ENCODE measurements at regions not wholly inside any gene's neighbourhood (a gene's known extent, or its start where the extent isn't known, plus 50 kb on each side); places are given as distances from the start of the nearest gene placed in this dataset.
A peak's percentile ranks its signal among the peaks of the same experiment; 100 is the strongest.
"Not testable (repeated sequence)": the region's sequence is repeated elsewhere in the genome, so short reads cannot be mapped to it uniquely, and the experiment has no call there.

GRCh38 chr16:21534561-21534960 is 64.8 kb upstream of the METTL9 start:
- not testable (repeated sequence) for DNase-seq
- ATAC-seq = peak; percentile 60

GRCh38 chr16:21535201-21535600 is 64.2 kb upstream of the METTL9 start:
- DNase-seq, ATAC-seq: not testable (repeated sequence)

GRCh38 chr16:21536740-21537139 is 62.6 kb upstream of the METTL9 start:
- not testable (repeated sequence) for ATAC-seq, DNase-seq

GRCh38 chr16:21537598-21537997 is 61.8 kb upstream of the METTL9 start:
- ATAC-seq, DNase-seq: not testable (repeated sequence)

- ATAC-seq, DNase-seq: not testable (repeated sequence)
Observed at GRCh38 chr16:21539107-21539618, 60.2 kb upstream of the METTL9 start.

- ATAC-seq (peak; percentile 98), DNase-seq (peak; percentile 68)
Observed at GRCh38 chr16:21540770-21541433, 58.5 kb upstream of the METTL9 start.

- peak; percentile 21 for ATAC-seq
- DNase-seq = not testable (repeated sequence)
Observed at GRCh38 chr16:21541611-21542051, 57.7 kb upstream of the METTL9 start.

GRCh38 chr16:21542075-21542474 is 57.3 kb upstream of the METTL9 start:
- DNase-seq = not testable (repeated sequence)

GRCh38 chr16:21542491-21543124 is 56.8 kb upstream of the METTL9 start:
- not testable (repeated sequence) for DNase-seq, ATAC-seq

More at GRCh38 chr16:21542075-21542474, 57.3 kb upstream of the METTL9 start:
- not testable (repeated sequence) for ATAC-seq

- not testable (repeated sequence) for DNase-seq, ATAC-seq
Observed at GRCh38 chr16:21543151-21543836, 56.1 kb upstream of the METTL9 start.

- not testable (repeated sequence) for ATAC-seq
Observed at GRCh38 chr16:21545664-21546326, 53.6 kb upstream of the METTL9 start.

GRCh38 chr16:21549396-21549795 is 50.0 kb upstream of the METTL9 start:
- ATAC-seq, DNase-seq: not testable (repeated sequence)

More at GRCh38 chr16:21545664-21546326, 53.6 kb upstream of the METTL9 start:
- not testable (repeated sequence) for DNase-seq

All from stimulated activated naive CD8-positive, alpha-beta T cell treated with anti-CD3 and anti-CD28 coated beads, Interleukin-15, Interleukin-2, amounts not matched to agents 100 U/mL and 50 U/mL, for 24 hours (primary cell).